PFSK-1 (cell line): ENCODE measurements at regions not wholly inside any gene's neighbourhood (a gene's known extent, or its start where the extent isn't known, plus 50 kb on each side); places are given as distances from the start of the nearest gene placed in this dataset.

Experiments
- FOXP2 ChIP-seq: optimal IDR thresholded peaks from 2 replicates; pipeline ENCODE3; 2011; ENCODE audit warnings: borderline replicate concordance, control low read depth, inconsistent platforms; ENCODE audit not compliant: insufficient read depth; ENCODE audit errors: extremely low read length, extremely low read depth
- POLR2AphosphoS5 ChIP-seq: IDR thresholded peaks from 2 replicates; pipeline ENCODE4 v1.6.1; 2012; ENCODE audit warnings: low read depth, mild to moderate bottlenecking, control low read depth, low read length, moderate library complexity
- REST ChIP-seq, 2 experiments: IDR thresholded peaks; 2 replicates each; pipeline versions ENCODE4 v1.6.1 to v1.8.0; 2011 to 2012; ENCODE audit warnings: low read depth in 2 of 2, low read length in 2 of 2, control low read depth in 1 of 2, inconsistent platforms in 1 of 2, mild to moderate bottlenecking in 1 of 2, moderate library complexity in 1 of 2; ENCODE audit not compliant: insufficient read depth in 1 of 2
- SIN3A ChIP-seq: IDR thresholded peaks from 2 replicates; pipeline ENCODE4 v1.6.1; 2012; ENCODE audit warnings: mild to moderate bottlenecking, low read length, moderate library complexity, borderline replicate concordance; ENCODE audit not compliant: insufficient read depth
- TAF1 ChIP-seq: IDR thresholded peaks from 2 replicates; pipeline ENCODE4 v1.6.1; 2012; ENCODE audit warnings: low read length, control low read depth, borderline replicate concordance; ENCODE audit not compliant: insufficient read depth

GRCh38 chrX:110568441-110568840 lies 209.8 kb downstream of the RTL9 start:
- TF ChIP-seq TAF1, result no peak
- no peak for TF ChIP-seq REST (IDR thresholded peaks at IDR 0.05; ENCODE audit: insufficient read depth in 1 of 2, low read depth in 2 of 2, low read length in 2 of 2)
- TF ChIP-seq FOXP2, result no peak
- TF ChIP-seq SIN3A, result no peak
- no peak for TF ChIP-seq POLR2AphosphoS5

- TF ChIP-seq SIN3A, result no peak
- no peak for TF ChIP-seq TAF1
- TF ChIP-seq REST (IDR thresholded peaks at IDR 0.05; ENCODE audit: insufficient read depth in 1 of 2, low read depth in 2 of 2, low read length in 2 of 2), result no peak
- no peak for TF ChIP-seq POLR2AphosphoS5
- no peak for TF ChIP-seq FOXP2
These were observed 210.9 kb downstream of the RTL9 start for GRCh38 chrX:110569506-110569905.

- no peak for TF ChIP-seq TAF1
- TF ChIP-seq POLR2AphosphoS5, result no peak
- TF ChIP-seq SIN3A, result no peak
- no peak for TF ChIP-seq FOXP2
- TF ChIP-seq REST (IDR thresholded peaks at IDR 0.05; ENCODE audit: insufficient read depth in 1 of 2, low read depth in 2 of 2, low read length in 2 of 2), result no peak
These were observed 217.3 kb downstream of the CHRDL1 start for GRCh38 chrX:110578270-110578669.

- TF ChIP-seq REST (IDR thresholded peaks at IDR 0.05; ENCODE audit: insufficient read depth in 1 of 2, low read depth in 2 of 2, low read length in 2 of 2) (no peak), POLR2AphosphoS5 (no peak), FOXP2 (no peak), TAF1 (no peak), SIN3A (no peak)
These were observed 211.5 kb downstream of the CHRDL1 start for GRCh38 chrX:110584083-110584482.

GRCh38 chrX:110588164-110588563 lies 207.5 kb downstream of the CHRDL1 start:
- TF ChIP-seq TAF1 (no peak), REST (IDR thresholded peaks at IDR 0.05; ENCODE audit: insufficient read depth in 1 of 2, low read depth in 2 of 2, low read length in 2 of 2) (no peak), SIN3A (no peak), POLR2AphosphoS5 (no peak), FOXP2 (no peak)
